NCI-H510A (cell line): ENCODE measurements at regions not wholly inside any gene's neighbourhood (a gene's known extent, or its start where the extent isn't known, plus 50 kb on each side); places are given as distances from the start of the nearest gene placed in this dataset.
"Not testable (repeated sequence)": the region's sequence is repeated elsewhere in the genome, so short reads cannot be mapped to it uniquely, and the experiment has no call there.

Experiments
- DNase-seq: peaks from one replicate; lab custom pipeline; 2025; lab: John Stamatoyannopoulos, UW

GRCh38 chr3:77707281-77707680 is 667.4 kb downstream of the ROBO2 start:
- no peak for DNase-seq

- no peak for DNase-seq
These were observed 669.3 kb downstream of the ROBO2 start for GRCh38 chr3:77709155-77709554.

GRCh38 chr3:77718311-77718710 is 678.4 kb downstream of the ROBO2 start:
- no peak for DNase-seq

- no peak for DNase-seq
These were observed 680.6 kb downstream of the ROBO2 start for GRCh38 chr3:77720460-77720971.

DNA sequence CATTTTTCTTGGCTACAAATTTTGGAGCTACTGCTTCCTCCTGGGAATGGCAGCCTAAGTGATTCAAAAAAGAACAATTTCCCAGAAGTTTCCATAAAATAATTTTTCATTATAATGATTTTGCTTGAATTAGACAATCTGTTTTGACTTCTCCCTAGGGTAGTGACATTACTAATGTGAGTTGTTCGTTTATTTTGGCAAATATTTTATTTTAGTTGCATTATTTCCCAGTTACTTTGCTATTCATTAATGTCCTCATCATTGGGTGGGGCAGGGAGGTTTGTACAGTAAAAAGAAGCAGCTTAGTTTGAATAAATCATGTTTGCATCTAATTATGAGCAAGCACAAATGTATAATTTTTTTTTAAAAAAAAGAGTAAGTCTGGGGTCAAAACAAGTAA is 686.6 kb downstream of the ROBO2 start:
- DNase-seq: no peak

DNA sequence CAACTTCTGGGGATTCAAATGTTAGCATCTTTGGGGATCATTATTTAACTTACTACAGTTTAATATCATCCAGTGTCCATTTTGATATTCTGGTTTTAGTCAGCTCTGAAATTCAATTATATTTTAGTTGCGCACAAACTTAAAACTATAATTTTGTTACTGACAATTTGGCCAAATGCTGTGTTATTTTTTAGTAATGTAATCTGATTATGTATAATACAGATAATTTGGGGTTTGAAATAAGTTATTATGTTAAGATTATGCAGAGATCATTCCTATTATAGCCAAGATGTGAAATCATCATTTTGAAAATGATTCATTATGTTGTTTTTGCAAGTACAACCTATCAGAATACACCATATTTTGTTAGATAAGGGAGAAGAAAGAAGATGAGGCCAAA is 706.1 kb downstream of the ROBO2 start:
- no peak for DNase-seq

DNA sequence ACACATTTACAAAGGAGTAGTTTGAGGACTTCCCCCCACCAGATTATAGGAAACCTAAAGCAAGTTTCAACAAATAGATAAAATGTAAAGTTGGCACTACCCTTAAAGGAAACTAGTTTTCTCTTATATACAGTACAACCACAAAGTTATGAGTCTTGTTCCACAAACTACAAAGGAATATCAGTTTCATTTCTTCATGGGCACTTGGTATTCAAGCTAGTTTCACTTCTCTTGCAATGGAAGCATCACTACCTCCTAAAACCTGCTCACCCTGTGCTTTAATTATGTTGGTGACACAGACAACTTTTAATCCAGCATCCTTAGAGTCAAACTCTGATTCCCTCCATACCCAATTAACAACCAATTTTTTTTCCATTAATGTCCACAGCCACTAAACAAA is 707.0 kb downstream of the ROBO2 start:
- DNase-seq: no peak

DNA sequence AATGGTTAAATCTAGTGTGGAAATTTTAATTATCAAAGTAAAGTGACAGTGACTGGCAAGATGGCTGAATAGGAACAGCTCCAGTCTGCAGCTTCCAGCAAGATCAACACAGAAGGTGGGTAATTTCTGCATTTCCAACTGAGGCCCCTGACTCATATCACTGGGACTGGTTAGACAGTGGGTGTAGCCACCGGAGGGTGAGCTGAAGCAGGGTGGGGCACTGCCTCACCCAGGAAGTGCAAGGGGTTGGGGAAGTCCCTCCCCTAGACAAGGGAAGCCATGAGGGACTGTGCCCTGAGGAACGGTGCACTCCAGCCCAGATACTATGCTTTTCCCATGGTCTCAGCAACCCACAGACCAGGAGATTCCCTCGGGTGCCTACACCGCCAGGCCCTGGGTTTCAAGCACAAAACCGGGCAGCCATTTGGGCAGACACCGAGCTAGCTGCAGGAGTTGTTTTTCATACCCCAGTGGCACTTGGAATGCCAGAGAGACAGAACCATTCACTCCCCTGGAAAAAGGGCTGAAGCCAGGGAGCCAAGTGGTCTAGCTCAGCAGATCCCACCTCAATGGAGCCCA is 716.6 kb downstream of the ROBO2 start:
- DNase-seq: not testable (repeated sequence)

- no peak for DNase-seq
These were observed 732.6 kb downstream of the ROBO2 start for GRCh38 chr3:77772459-77772858.

DNA sequence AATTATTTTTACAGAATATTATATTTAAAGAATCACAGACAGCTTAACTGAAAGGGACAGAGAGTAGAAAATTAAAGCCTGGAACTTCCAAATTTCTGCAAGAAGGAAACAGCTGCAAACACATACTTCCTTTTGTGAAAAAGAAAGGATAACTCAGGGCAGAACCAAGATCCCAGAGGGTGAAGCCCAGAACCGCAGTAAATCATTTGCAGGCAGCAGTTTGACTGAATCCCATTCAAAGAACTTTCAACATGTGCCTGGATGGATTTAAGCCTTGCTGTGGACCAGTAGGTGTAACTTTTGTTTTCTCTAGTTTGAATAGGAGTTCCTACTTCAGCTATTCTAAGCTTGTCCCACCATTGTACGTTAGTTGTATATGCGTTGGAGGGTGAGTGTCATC is 733.2 kb downstream of the ROBO2 start:
- DNase-seq: no peak

DNA sequence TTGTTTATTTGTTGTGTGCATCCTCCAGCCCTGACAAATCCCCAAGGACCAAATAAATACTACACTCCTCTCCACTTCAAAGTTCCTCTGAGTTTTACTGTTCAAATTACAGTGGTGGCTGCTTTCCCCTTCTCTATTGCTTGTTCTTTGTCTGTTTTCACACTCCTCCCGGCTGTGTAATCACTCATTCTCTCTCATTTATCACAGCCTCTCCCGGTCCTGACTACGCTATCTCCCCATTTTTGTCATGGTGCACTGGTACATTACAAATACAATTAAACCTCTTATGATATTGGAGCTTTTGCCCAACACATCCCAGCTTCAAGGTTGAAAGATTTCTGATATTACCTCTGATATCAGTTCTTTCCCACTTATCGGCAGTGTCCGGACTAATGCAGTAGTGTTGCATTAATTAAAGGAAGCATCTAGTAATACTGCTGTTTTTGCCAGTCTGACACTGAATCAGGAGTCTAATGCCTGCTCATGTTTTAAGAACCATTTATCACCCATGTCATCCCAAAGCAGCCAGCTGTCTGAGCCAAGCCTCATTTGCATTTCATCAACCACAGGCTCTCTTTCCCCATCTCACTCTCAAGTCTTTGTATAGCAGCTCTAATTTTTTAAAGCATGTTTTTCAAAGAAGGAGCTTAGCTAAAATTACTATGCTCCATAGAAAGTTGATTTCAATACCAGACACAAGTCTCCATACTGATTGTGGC is 740.5 kb downstream of the ROBO2 start:
- no peak for DNase-seq

- DNase-seq: no peak
These were observed 746.3 kb downstream of the ROBO2 start for GRCh38 chr3:77786216-77786615.

DNA sequence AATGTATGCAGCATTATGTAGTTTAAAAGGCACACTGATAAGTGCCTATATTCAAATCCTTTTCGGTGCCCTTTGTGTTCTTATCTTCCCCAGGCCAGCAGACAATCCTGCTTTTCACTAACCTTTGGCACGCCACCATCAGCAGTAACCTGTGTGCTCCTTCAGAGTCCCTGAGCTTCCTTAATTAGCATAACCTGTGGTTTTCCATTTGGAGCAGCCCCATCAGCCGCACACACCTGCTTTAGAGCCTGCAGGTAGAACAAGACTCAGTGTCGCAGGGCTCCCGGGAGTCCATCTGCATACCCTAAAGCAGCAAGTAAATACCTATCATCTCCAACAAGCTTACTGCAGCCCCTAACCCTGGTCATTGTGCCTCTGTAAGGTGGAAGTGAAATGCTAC is 755.1 kb downstream of the ROBO2 start:
- DNase-seq: peak; percentile 35

- DNase-seq: no peak
These were observed 759.4 kb downstream of the ROBO2 start for GRCh38 chr3:77799278-77799677.

GRCh38 chr3:77800893-77801292 is 761.0 kb downstream of the ROBO2 start:
- DNase-seq: no peak

DNA sequence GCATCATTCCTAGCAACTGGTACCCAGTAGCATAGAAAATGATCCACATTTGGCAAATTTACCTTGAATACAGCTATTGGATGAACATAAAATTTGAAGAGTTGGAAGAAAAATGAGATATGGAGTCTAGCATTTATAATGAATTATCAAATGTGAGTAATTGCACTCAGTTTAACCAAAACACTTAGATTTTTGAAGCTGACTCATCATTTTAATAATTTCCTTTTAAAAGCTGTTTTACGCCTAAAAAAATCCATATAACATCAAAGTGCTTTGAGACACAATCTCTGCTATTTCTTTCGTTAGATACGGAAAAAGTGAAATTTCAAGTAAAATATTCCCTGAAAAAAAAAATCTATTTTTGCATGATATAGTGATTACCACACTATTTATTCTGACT is 767.4 kb downstream of the ROBO2 start:
- DNase-seq: no peak

DNA sequence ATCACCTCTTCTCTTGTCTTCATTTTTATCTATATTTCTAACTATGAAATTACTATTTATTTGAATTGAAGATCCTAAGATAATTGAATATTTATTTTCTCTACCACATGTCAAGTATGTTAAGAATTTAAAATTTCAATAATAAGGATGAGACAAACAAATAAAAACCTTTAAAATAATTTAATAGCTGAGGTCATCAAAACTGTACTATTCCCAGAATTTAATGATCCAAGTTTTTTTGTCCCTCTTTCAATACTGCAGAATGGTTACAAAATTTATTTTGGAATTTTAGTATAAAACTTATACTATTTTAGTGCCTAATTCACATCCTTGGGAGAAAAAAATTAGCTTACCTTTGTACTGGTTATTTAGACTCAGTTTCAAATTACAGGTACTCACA is 774.9 kb downstream of the ROBO2 start:
- DNase-seq: no peak

GRCh38 chr3:77815467-77815866 is 775.6 kb downstream of the ROBO2 start:
- DNase-seq: no peak

DNA sequence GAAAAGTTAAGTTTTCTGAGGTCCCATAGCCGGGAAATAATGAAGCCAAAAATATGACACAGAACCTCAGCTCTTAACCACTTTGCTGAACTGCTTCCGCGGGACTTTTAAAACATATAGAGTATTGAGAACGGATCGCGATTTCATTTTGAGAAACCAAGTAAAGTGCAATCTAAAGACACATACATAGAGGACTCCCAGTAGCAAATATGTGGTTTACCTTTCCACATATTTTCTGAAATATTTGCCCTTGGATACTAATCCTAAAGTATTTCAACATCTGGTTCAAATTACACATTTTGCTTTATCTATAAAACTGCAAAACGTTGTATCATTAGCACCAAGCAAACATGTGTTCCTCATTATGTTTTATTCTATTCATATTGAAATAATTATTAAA is 776.5 kb downstream of the ROBO2 start:
- DNase-seq: no peak

- DNase-seq: no peak
These were observed 785.3 kb downstream of the ROBO2 start for GRCh38 chr3:77825001-77825827.

DNA sequence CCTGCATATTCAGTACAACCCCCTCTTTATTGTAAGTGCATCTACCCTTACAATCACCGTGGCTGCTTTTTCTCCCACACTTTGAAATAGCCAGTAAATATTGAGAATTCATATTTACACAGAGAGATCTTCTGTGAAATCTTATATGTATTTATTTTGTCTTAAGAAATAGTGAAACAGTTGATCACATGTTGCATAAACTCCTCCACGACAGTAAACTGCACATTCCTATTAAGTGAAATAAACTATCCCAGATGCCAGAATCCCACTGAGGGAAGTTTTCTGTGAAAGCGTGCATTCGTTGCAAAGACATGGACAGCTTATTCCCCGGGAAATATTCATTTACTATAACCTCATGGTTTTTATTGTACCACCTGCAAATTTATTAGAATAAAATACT is 796.0 kb downstream of the ROBO2 start:
- no peak for DNase-seq

- DNase-seq: no peak
These were observed 797.6 kb downstream of the ROBO2 start for GRCh38 chr3:77837456-77838025.

- DNase-seq: no peak
These were observed 819.3 kb downstream of the ROBO2 start for GRCh38 chr3:77859156-77859555.
